Peyer's patch (tissue), 4 donors: ENCODE measurements at regions not wholly inside any gene's neighbourhood (a gene's known extent, or its start where the extent isn't known, plus 50 kb on each side); places are given as distances from the start of the nearest gene placed in this dataset.

ENCODE experiments used
- CTCF ChIP-seq, 6 experiments: fragments of 450-650 bp in 4 of 6; fragments of 200-600 bp in 2 of 6; sonication (generic) in 1 of 6; IDR thresholded peaks; one replicate each; pipeline ENCODE4 v1.5.1; 2017 to 2019; ENCODE audit warnings: antibody characterized with exemption in 6 of 6, mild to moderate bottlenecking in 3 of 6, moderate library complexity in 1 of 6
- POLR2A ChIP-seq, 2 donors: fragments of 450-650 bp; IDR thresholded peaks; one replicate each; pipeline ENCODE4 v1.5.1; 2017; ENCODE audit warnings: antibody characterized with exemption in 2 of 2, mild to moderate bottlenecking in 2 of 2, moderate library complexity in 2 of 2

DNA sequence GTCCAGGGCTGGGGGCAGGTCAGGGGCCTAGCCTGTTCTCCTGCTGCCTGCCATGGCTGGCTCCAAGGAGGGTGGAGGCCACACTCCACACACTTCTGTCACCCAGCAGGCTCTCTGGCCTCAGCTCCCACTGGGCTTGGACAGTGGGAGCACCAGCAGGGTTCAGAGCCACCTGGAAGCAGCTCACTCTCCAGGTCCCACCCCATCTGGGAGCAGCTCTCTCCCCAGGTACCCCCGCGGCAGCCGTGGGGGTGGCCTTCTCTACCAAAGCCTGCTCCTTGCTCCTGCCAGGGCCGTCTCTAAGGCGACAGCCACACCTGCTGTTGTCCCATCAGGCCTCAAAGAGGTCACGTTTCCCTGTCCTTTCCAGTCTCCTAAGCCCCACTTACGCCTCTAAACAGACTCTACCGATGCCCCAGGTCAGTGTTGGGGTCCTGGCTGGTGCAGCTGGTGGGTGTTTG lies 142.5 kb upstream of the RET start:
- no peak for TF ChIP-seq CTCF (IDR thresholded peaks at IDR 0.05)
- TF ChIP-seq POLR2A (IDR thresholded peaks at IDR 0.05) = no peak
